Stimulated activated CD4-positive, alpha-beta T cell treated with anti-CD3 and anti-CD28 coated beads, TNF-alpha, amount 100 ng/mL, for 24 hours (primary cell): ENCODE measurements at regions not wholly inside any gene's neighbourhood (a gene's known extent, or its start where the extent isn't known, plus 50 kb on each side); places are given as distances from the start of the nearest gene placed in this dataset.

ENCODE experiments used
- DNase-seq, 3 experiments: peaks; one replicate each; pipeline ENCODE4 v3.0.0-alpha.2; 2020; ENCODE audit warnings: low read depth in 3 of 3

- no peak for DNase-seq
These were observed 113.1 kb upstream of the DOK5 start for GRCh38 chr20:54362283-54362682.

- no peak for DNase-seq
These were observed 111.0 kb upstream of the DOK5 start for GRCh38 chr20:54364365-54364764.

GRCh38 chr20:54364919-54365318 is 110.5 kb upstream of the DOK5 start:
- no peak for DNase-seq

- DNase-seq = no peak
These were observed 108.6 kb upstream of the DOK5 start for GRCh38 chr20:54366669-54367344.

- DNase-seq = no peak
These were observed 106.8 kb upstream of the DOK5 start for GRCh38 chr20:54368570-54368969.

- no peak for DNase-seq
These were observed 103.1 kb upstream of the DOK5 start for GRCh38 chr20:54372313-54372712.

- no peak for DNase-seq
These were observed 97.2 kb upstream of the DOK5 start for GRCh38 chr20:54377992-54378773.

- no peak for DNase-seq
These were observed 95.4 kb upstream of the DOK5 start for GRCh38 chr20:54379893-54380584.

GRCh38 chr20:54382419-54382818 is 93.0 kb upstream of the DOK5 start:
- DNase-seq = no peak

GRCh38 chr20:54385746-54386145 is 89.6 kb upstream of the DOK5 start:
- DNase-seq = no peak

GRCh38 chr20:54389596-54390280 is 85.7 kb upstream of the DOK5 start:
- no peak for DNase-seq

- no peak for DNase-seq
These were observed 77.9 kb upstream of the DOK5 start for GRCh38 chr20:54397292-54398140.

GRCh38 chr20:54398814-54399213 is 76.6 kb upstream of the DOK5 start:
- DNase-seq = no peak

- DNase-seq = no peak
These were observed 69.9 kb upstream of the DOK5 start for GRCh38 chr20:54405540-54405939.

- DNase-seq = no peak
These were observed 67.9 kb upstream of the DOK5 start for GRCh38 chr20:54407459-54407858.

GRCh38 chr20:54415967-54416366 is 59.4 kb upstream of the DOK5 start:
- no peak for DNase-seq

- DNase-seq = no peak
These were observed 58.6 kb upstream of the DOK5 start for GRCh38 chr20:54416770-54417169.

GRCh38 chr20:54419531-54419930 is 55.9 kb upstream of the DOK5 start:
- DNase-seq = no peak
